MM.1S (cell line): ENCODE measurements at regions not wholly inside any gene's neighbourhood (a gene's known extent, or its start where the extent isn't known, plus 50 kb on each side); places are given as distances from the start of the nearest gene placed in this dataset.

Source experiments
- DNase-seq: peaks from one replicate; pipeline ENCODE4 v3.0.0-alpha.2; 2015
- H2AFZ ChIP-seq: fragments of 300-600 bp; sonication (generic); 2 replicates; pipeline ENCODE4 v1.6.0; 2016; ENCODE audit warnings: antibody characterized with exemption, low read length
- H3F3A ChIP-seq: fragments of 300-600 bp; sonication (generic); 2 replicates; pipeline ENCODE4 v1.6.1; 2016; ENCODE audit warnings: mild to moderate bottlenecking, antibody characterized with exemption, low read length, moderate library complexity, mixed read lengths; ENCODE audit not compliant: insufficient read depth
- H3K27ac ChIP-seq: fragments of 300-600 bp; sonication (generic); 2 replicates; pipeline ENCODE4 v1.5.1; 2016; ENCODE audit warnings: mild to moderate bottlenecking, low read length
- H3K27me3 ChIP-seq: fragments of 300-600 bp; sonication (generic); replicated peaks from 2 replicates; pipeline ENCODE4 v1.6.0; 2016; ENCODE audit warnings: low read length; ENCODE audit not compliant: insufficient read depth
- H3K36me3 ChIP-seq: fragments of 300-600 bp; sonication (generic); replicated peaks from 2 replicates; pipeline ENCODE4 v1.6.1; 2016; ENCODE audit warnings: mild to moderate bottlenecking, low read length, mixed read lengths; ENCODE audit not compliant: insufficient read depth
- H3K4me1 ChIP-seq: fragments of 300-600 bp; sonication (generic); 2 replicates; pipeline ENCODE4 v1.6.1; 2016; ENCODE audit warnings: low read length, mixed read lengths
- H3K4me2 ChIP-seq: fragments of 300-600 bp; sonication (generic); 2 replicates; pipeline ENCODE4 v1.6.0; 2016; ENCODE audit warnings: low read depth, low read length
- H3K4me3 ChIP-seq: fragments of 300-600 bp; sonication (generic); 2 replicates; pipeline ENCODE4 v1.5.1; 2016; ENCODE audit warnings: low read length, mixed read lengths
- H3K79me2 ChIP-seq: fragments of 300-600 bp; sonication (generic); 2 replicates; pipeline ENCODE4 v1.6.1; 2016; ENCODE audit warnings: mixed run types, low read length, mixed read lengths
- H3K9ac ChIP-seq: fragments of 300-600 bp; sonication (generic); 2 replicates; pipeline ENCODE4 v1.6.1; 2016; ENCODE audit warnings: low read length, mixed read lengths
- H3K9me2 ChIP-seq: fragments of 300-600 bp; sonication (generic); replicated peaks from 2 replicates; pipeline ENCODE4 v1.6.1; 2016; ENCODE audit warnings: mild to moderate bottlenecking, low read length, mixed read lengths; ENCODE audit not compliant: insufficient read depth
- H3K9me3 ChIP-seq: fragments of 300-600 bp; sonication (generic); replicated peaks from 2 replicates; pipeline ENCODE4 v1.6.1; 2016; ENCODE audit warnings: mild to moderate bottlenecking, low read length, mixed read lengths; ENCODE audit not compliant: insufficient read depth
- H4K20me1 ChIP-seq: fragments of 300-600 bp; sonication (generic); 2 replicates; pipeline ENCODE4 v1.6.1; 2016; ENCODE audit warnings: mild to moderate bottlenecking, low read length, moderate library complexity, mixed read lengths; ENCODE audit not compliant: insufficient read depth
- CTCF ChIP-seq: fragments of 300-600 bp; sonication (generic); IDR thresholded peaks from 2 replicates; pipeline ENCODE4 v1.5.1; 2016; ENCODE audit warnings: antibody characterized with exemption, low read length, mixed read lengths
- EZH2 ChIP-seq: fragments of 300-600 bp; sonication (generic); optimal IDR thresholded peaks from 2 replicates; pipeline ENCODE3; 2017; ENCODE audit warnings: low read depth, mild to moderate bottlenecking, antibody characterized with exemption, low read length, mixed read lengths
- EZH2phosphoT487 ChIP-seq: fragments of 300-600 bp; sonication (generic); IDR thresholded peaks from 2 replicates; pipeline ENCODE4 v1.6.1; 2018; ENCODE audit warnings: antibody characterized with exemption, low read length

- no peaks in the 10 kb centered on the region for H3K79me2 ChIP-seq
- no peaks in the 10 kb centered on the region for H3K36me3 ChIP-seq
- no peak overlapping the region for H2AFZ ChIP-seq
- H3K4me1 ChIP-seq = no peaks in the 10 kb centered on the region
- no peak overlapping the region for H3K4me2 ChIP-seq
- H3K27ac ChIP-seq = no peak overlapping the region
- no peak for DNase-seq
- H3K9me3 ChIP-seq = no peaks in the 10 kb centered on the region
- H3F3A ChIP-seq = no peaks in the 10 kb centered on the region
- H4K20me1 ChIP-seq = no peaks in the 10 kb centered on the region
- H3K27me3 ChIP-seq = no peaks in the 10 kb centered on the region
- no peak overlapping the region for H3K4me3 ChIP-seq
- no peaks in the 10 kb centered on the region for H3K9me2 ChIP-seq
- no peak for TF ChIP-seq EZH2phosphoT487
- TF ChIP-seq EZH2 = no peak
- TF ChIP-seq CTCF = no peak
- H3K9ac ChIP-seq = no peak overlapping the region
These were observed 106.6 kb upstream of the DOCK1 start for GRCh38 chr10:126798649-126799048.

GRCh38 chr10:126803394-126803793 lies 101.8 kb upstream of the DOCK1 start:
- Histone ChIP-seq H3K4me1 (no peaks in the 10 kb centered on the region), H3K27ac (no peak overlapping the region), H3K4me2 (no peak overlapping the region), H3K4me3 (no peak overlapping the region), H3K9ac (no peak overlapping the region), H3K79me2 (no peaks in the 10 kb centered on the region), H3K9me3 (no peaks in the 10 kb centered on the region), H3F3A (no peaks in the 10 kb centered on the region), H2AFZ (no peak overlapping the region), H3K27me3 (no peaks in the 10 kb centered on the region), H3K9me2 (no peaks in the 10 kb centered on the region), H4K20me1 (no peaks in the 10 kb centered on the region), H3K36me3 (no peaks in the 10 kb centered on the region)
- TF ChIP-seq EZH2 = no peak
- TF ChIP-seq EZH2phosphoT487 = no peak
- TF ChIP-seq CTCF = no peak
- no peak for DNase-seq

- no peaks in the 10 kb centered on the region for H3K9me3 ChIP-seq
- no peak for DNase-seq
- H3K27me3 ChIP-seq = no peaks in the 10 kb centered on the region
- H3K4me1 ChIP-seq = no peaks in the 10 kb centered on the region
- H3K4me3 ChIP-seq = no peak overlapping the region
- TF ChIP-seq EZH2phosphoT487 (no peak), EZH2 (no peak), CTCF (no peak)
- no peaks in the 10 kb centered on the region for H3K79me2 ChIP-seq
- no peak overlapping the region for H3K4me2 ChIP-seq
- H4K20me1 ChIP-seq = no peaks in the 10 kb centered on the region
- no peaks in the 10 kb centered on the region for H3K36me3 ChIP-seq
- H3K9ac ChIP-seq = no peak overlapping the region
- H3K27ac ChIP-seq = no peak overlapping the region
- no peaks in the 10 kb centered on the region for H3F3A ChIP-seq
- no peaks in the 10 kb centered on the region for H3K9me2 ChIP-seq
- H2AFZ ChIP-seq = no peak overlapping the region
These were observed 100.8 kb upstream of the DOCK1 start for GRCh38 chr10:126804396-126804795.
